OCI-LY7 (cell line): ENCODE measurements at regions not wholly inside any gene's neighbourhood (a gene's known extent, or its start where the extent isn't known, plus 50 kb on each side); places are given as distances from the start of the nearest gene placed in this dataset.

Experiments used
- BruUV-seq: library from RNA; stranded (reverse); fragments of 400-500 nt; replicated peaks from 2 replicates; lab custom pipeline; 2021; lab: Mats Ljungman, UMichigan
- CTCF ChIA-PET: fragments of 300-600 bp; sonication (Branson Sonifier 250); formaldehyde crosslinking; loops from one replicate; lab custom pipeline; 2022; ENCODE audit warnings: antibody characterized with exemption; ENCODE audit not compliant: unreplicated experiment; lab: Charles Lee
- POLR2A ChIA-PET: fragments of 300-600 bp; sonication (Branson Sonifier 250); formaldehyde crosslinking; loops from one replicate; lab custom pipeline; 2022; ENCODE audit warnings: antibody characterized with exemption; lab: Charles Lee
- DNase-seq: peaks from one replicate; pipeline ENCODE4 v3.0.0-alpha.2; 2015; ENCODE audit warnings: low spot score
- H2AFZ ChIP-seq: fragments of 200-600 bp; sonication (generic), shearing (Covaris generic); 2 replicates; pipeline ENCODE4 v1.6.1; 2014; ENCODE audit warnings: mild to moderate bottlenecking, antibody characterized with exemption, low read length, moderate library complexity
- H3K27ac ChIP-seq: fragments of 200-600 bp; sonication (generic); 2 replicates; pipeline ENCODE4 v1.5.1; 2014; ENCODE audit warnings: mixed run types, low read depth, mild to moderate bottlenecking, moderate library complexity, low read length, inconsistent platforms; ENCODE audit not compliant: poor library complexity, severe bottlenecking
- H3K36me3 ChIP-seq: fragments of 200-600 bp; sonication (generic); 2 replicates; pipeline ENCODE4 v1.6.1; 2014; ENCODE audit warnings: mild to moderate bottlenecking, antibody characterized with exemption, low read length, moderate library complexity, mixed read lengths; ENCODE audit not compliant: insufficient read depth
- H3K4me1 ChIP-seq: fragments of 200-600 bp; sonication (generic); 2 replicates; pipeline ENCODE4 v1.5.1; 2014; ENCODE audit warnings: mild to moderate bottlenecking, low read length; ENCODE audit not compliant: insufficient read depth, poor library complexity, severe bottlenecking
- H3K4me2 ChIP-seq: fragments of 200-600 bp; sonication (generic); 2 replicates; pipeline ENCODE4 v1.6.1; 2014; ENCODE audit warnings: mild to moderate bottlenecking, low read length
- H3K4me3 ChIP-seq: fragments of 200-600 bp; sonication (generic); 2 replicates; pipeline ENCODE4 v1.5.1; 2014; ENCODE audit warnings: mild to moderate bottlenecking, low read depth, low read length; ENCODE audit not compliant: poor library complexity, severe bottlenecking
- H3K79me2 ChIP-seq: fragments of 200-600 bp; sonication (generic); 2 replicates; pipeline ENCODE4 v1.6.1; 2016; ENCODE audit warnings: low read depth, mild to moderate bottlenecking, low read length, moderate library complexity, mixed read lengths; ENCODE audit not compliant: insufficient read depth
- H3K9me2 ChIP-seq: fragments of 200-600 bp; sonication (generic); 2 replicates; pipeline ENCODE4 v1.6.1; 2016; ENCODE audit warnings: mild to moderate bottlenecking, low read length, mixed read lengths; ENCODE audit not compliant: insufficient read depth
- H3K9me3 ChIP-seq: fragments of 200-600 bp; sonication (generic); 2 replicates; pipeline ENCODE4 v1.6.1; 2014; ENCODE audit warnings: mild to moderate bottlenecking, mixed run types, low read length, mixed read lengths
- H4K20me1 ChIP-seq: fragments of 200-600 bp; sonication (generic); 2 replicates; pipeline ENCODE4 v1.6.1; 2014; ENCODE audit warnings: mild to moderate bottlenecking, antibody characterized with exemption, low read length, moderate library complexity, mixed read lengths; ENCODE audit not compliant: insufficient read depth
- CTCF ChIP-seq: fragments of 200-600 bp; sonication (generic); conservative IDR thresholded peaks from 2 replicates; pipeline ENCODE4 v1.5.1; 2014; ENCODE audit warnings: mild to moderate bottlenecking, antibody characterized with exemption, low read length, moderate library complexity, mixed read lengths
- EZH2phosphoT487 ChIP-seq: fragments of 200-600 bp; sonication (generic); IDR thresholded peaks from 2 replicates; pipeline ENCODE4 v1.6.1; 2018; ENCODE audit warnings: low read depth, borderline replicate concordance, mild to moderate bottlenecking, mixed run types, antibody characterized with exemption, low read length, moderate library complexity, mixed read lengths
- intact Hi-C: fragments of 100-400 bp; cut with micrococcal nuclease; formaldehyde crosslinking; loops from one replicate; pipeline ENCODE4 v1.10.0; 2022; ENCODE audit not compliant: unreplicated experiment

GRCh38 chr2:105631922-105632321, 112.8 kb upstream of the NCK2 start:
- H3K9me2 ChIP-seq, result no peaks in the 10 kb centered on the region
- no peaks in the 10 kb centered on the region for H3K79me2 ChIP-seq
- no peak overlapping the region for H3K27ac ChIP-seq
- ChIA-PET CTCF (no interaction called here), POLR2A (interaction anchor here (0.7 kb wide), 1 partner anchor 106 kb away, joined by 4 read pairs; no protein-coding TSS in a partner anchor)
- BruUV-seq, result no TSS peak
- no peaks in the 10 kb centered on the region for H3K4me1 ChIP-seq
- intact Hi-C loops, result no loop called here
- DNase-seq, result no peak
- no peak for TF ChIP-seq EZH2phosphoT487
- no peak for TF ChIP-seq CTCF
- H2AFZ ChIP-seq, result no peak overlapping the region
- no peaks in the 10 kb centered on the region for H3K9me3 ChIP-seq
- no peak overlapping the region for H3K4me2 ChIP-seq
- H3K36me3 ChIP-seq, result no peaks in the 10 kb centered on the region
- no peaks in the 10 kb centered on the region for H4K20me1 ChIP-seq
- H3K4me3 ChIP-seq, result no peak overlapping the region

- H3K79me2 ChIP-seq, result no peaks in the 10 kb centered on the region
- TF ChIP-seq EZH2phosphoT487, result no peak
- TF ChIP-seq CTCF, result no peak
- no peak overlapping the region for H2AFZ ChIP-seq
- intact Hi-C loops, result no loop called here
- H3K36me3 ChIP-seq, result no peaks in the 10 kb centered on the region
- H4K20me1 ChIP-seq, result no peaks in the 10 kb centered on the region
- no peaks in the 10 kb centered on the region for H3K9me3 ChIP-seq
- H3K9me2 ChIP-seq, result no peaks in the 10 kb centered on the region
- H3K4me3 ChIP-seq, result no peak overlapping the region
- H3K4me1 ChIP-seq, result no peaks in the 10 kb centered on the region
- POLR2A ChIA-PET, result no interaction called here
- H3K4me2 ChIP-seq, result no peak overlapping the region
- H3K27ac ChIP-seq, result no peak overlapping the region
- no TSS peak for BruUV-seq
- CTCF ChIA-PET, result no interaction called here
- DNase-seq, result no peak
These were observed 113.7 kb upstream of the NCK2 start for GRCh38 chr2:105631011-105631410.

- Histone ChIP-seq H3K4me1 (no peaks in the 10 kb centered on the region), H2AFZ (no peak overlapping the region), H3K27ac (no peak overlapping the region), H3K4me3 (no peak overlapping the region), H4K20me1 (no peaks in the 10 kb centered on the region), H3K9me3 (no peaks in the 10 kb centered on the region), H3K9me2 (no peaks in the 10 kb centered on the region), H3K4me2 (no peak overlapping the region), H3K79me2 (no peaks in the 10 kb centered on the region), H3K36me3 (no peaks in the 10 kb centered on the region)
- no peak for DNase-seq
- ChIA-PET CTCF (no interaction called here), POLR2A (interaction anchor here (1.2 kb wide), 1 partner anchor 20 kb away, joined by 3 read pairs; no protein-coding TSS in a partner anchor)
- intact Hi-C loops, result no loop called here
- BruUV-seq, result no TSS peak
- TF ChIP-seq CTCF (no peak), EZH2phosphoT487 (no peak)
These were observed 115.1 kb upstream of the NCK2 start for GRCh38 chr2:105629634-105630033.
